ENCODE measurements at regions not wholly inside any gene's neighbourhood (a gene's known extent, or its start where the extent isn't known, plus 50 kb on each side); places are given as distances from the start of the nearest gene placed in this dataset.

GRCh38 chr11:70880416-70880815 lies 372.0 kb downstream of the SHANK2 start (continued):
- TF ChIP-seq CTCF (IDR thresholded peaks at IDR 0.05 in 2 of 3, conservative IDR thresholded peaks at IDR 0.05 in 1 of 3; ENCODE audit: borderline replicate concordance in 1 of 3, insufficient read depth in 1 of 3, low read depth in 2 of 3, low read length in 2 of 3) (no peak), JUND (IDR thresholded peaks at IDR 0.05) (no peak), EZH2phosphoT487 (IDR thresholded peaks at IDR 0.05; ENCODE audit: borderline replicate concordance) (no peak)
- TF ChIP-seq, protein P1, sequence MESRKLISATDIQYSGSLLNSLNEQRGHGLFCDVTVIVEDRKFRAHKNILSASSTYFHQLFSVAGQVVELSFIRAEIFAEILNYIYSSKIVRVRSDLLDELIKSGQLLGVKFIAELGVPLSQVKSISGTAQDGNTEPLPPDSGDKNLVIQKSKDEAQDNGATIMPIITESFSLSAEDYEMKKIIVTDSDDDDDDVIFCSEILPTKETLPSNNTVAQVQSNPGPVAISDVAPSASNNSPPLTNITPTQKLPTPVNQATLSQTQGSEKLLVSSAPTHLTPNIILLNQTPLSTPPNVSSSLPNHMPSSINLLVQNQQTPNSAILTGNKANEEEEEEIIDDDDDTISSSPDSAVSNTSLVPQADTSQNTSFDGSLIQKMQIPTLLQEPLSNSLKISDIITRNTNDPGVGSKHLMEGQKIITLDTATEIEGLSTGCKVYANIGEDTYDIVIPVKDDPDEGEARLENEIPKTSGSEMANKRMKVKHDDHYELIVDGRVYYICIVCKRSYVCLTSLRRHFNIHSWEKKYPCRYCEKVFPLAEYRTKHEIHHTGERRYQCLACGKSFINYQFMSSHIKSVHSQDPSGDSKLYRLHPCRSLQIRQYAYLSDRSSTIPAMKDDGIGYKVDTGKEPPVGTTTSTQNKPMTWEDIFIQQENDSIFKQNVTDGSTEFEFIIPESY (IDR thresholded peaks at IDR 0.05; ENCODE audit: extremely low read depth, insufficient replicate concordance, low read length): no peak

DNA sequence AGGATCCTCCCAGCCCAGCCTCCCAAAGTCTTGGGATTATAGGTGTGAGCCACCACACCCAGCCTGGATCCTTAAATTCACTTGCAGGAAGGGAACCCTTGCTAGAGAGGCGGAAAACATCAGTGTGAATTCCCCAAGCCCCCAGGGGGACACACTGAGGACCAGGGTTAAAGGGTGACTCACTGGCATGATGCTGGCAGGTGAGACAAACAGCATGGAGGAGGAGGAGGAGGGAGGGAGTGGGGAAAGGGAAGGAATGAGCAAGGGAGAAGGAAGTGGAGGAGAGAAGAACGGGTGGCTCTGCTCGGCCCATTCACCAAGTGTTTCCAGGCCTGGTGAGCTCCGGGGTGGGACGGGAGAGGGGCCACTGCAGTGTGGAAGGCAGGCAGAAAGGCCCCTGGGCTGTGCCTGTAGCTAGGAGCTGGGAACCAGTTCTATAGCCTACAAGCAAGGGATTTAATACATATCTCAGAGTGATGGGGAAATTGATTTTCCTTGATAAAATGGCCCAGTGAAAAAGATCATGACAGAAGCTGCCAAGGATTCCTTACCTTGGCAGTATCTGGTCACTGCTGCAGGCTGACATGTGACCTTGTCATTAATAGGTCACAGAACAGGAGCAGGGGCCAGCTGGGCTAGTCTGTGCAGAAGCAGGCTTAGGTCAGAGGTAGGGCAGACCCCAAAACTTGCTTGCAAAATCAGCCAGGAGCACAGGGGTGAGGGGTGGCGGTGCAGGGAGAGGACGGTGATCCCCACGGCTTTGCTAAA lies 370.2 kb downstream of the SHANK2 start:
- ChIA-PET RAD21 (ENCODE audit: low non-redundant PET in 1 of 2, low total read pairs in 2 of 2, uncharacterized antibody in 2 of 2, unreplicated experiment in 2 of 2) (no interaction called here), CTCF (no interaction called here), POLR2A (no interaction called here)
- H3K36me3 ChIP-seq (ENCODE audit: control insufficient read depth in 1 of 2, insufficient read depth in 2 of 2, low read length in 2 of 2): no peaks in the 10 kb centered on the region
- no peak overlapping the region for H3K4me2 ChIP-seq (ENCODE audit: low read length)
- H3K27ac ChIP-seq (ENCODE audit: low read depth, low read length): no peak overlapping the region
- H2AFZ ChIP-seq (ENCODE audit: low read depth, low read length, poor library complexity, severe bottlenecking): no peak overlapping the region
- no peaks in the 10 kb centered on the region for H3K79me2 ChIP-seq (ENCODE audit: insufficient read depth, low read length)
- TF ChIP-seq, protein P1 (IDR thresholded peaks at IDR 0.05; ENCODE audit: extremely low read depth, insufficient replicate concordance, low read length): no peak
- TF ChIP-seq SP1 (IDR thresholded peaks at IDR 0.05; ENCODE audit: low read depth): no peak
- TF ChIP-seq YY1 (IDR thresholded peaks at IDR 0.05; ENCODE audit: extremely low read depth, insufficient replicate concordance, low read depth, low read length): no peak
- TF ChIP-seq TCF7L2 (IDR thresholded peaks at IDR 0.05; ENCODE audit: borderline replicate concordance, extremely low read depth, insufficient read depth, insufficient read length): no peak
- ATAC-seq (no peak), DNase-seq (ENCODE audit: low read depth, low spot score) (no peak)
- intact Hi-C loops (cut with micrococcal nuclease): no loop called here
- H3K4me1 ChIP-seq (ENCODE audit: control insufficient read depth in 1 of 2, insufficient read depth in 2 of 2, low read length in 2 of 2): no peaks in the 10 kb centered on the region
- H4K20me1 ChIP-seq (ENCODE audit: insufficient read depth): no peaks in the 10 kb centered on the region
- no peaks in the 10 kb centered on the region for H3K27me3 ChIP-seq (ENCODE audit: insufficient read depth, low read length)
- no peak overlapping the region for H3K4me3 ChIP-seq (replicated peaks in 1 of 2; ENCODE audit: low read depth in 1 of 2, low read length in 2 of 2)
- BruUV-seq (replicated peaks): no TSS peak
- no peak overlapping the region for H3K9ac ChIP-seq (ENCODE audit: low read length)
- no peaks in the 10 kb centered on the region for H3K9me2 ChIP-seq (ENCODE audit: insufficient read depth)
- H3K9me3 ChIP-seq (ENCODE audit: control insufficient read depth in 1 of 2, insufficient read depth in 1 of 2, low read depth in 1 of 2, low read length in 2 of 2): no peaks in the 10 kb centered on the region
